DND-41 (cell line): ENCODE measurements at regions not wholly inside any gene's neighbourhood (a gene's known extent, or its start where the extent isn't known, plus 50 kb on each side); places are given as distances from the start of the nearest gene placed in this dataset.

Source experiments
- CTCF ChIP-seq: IDR thresholded peaks from 2 replicates; pipeline ENCODE4 v1.5.1; 2012; ENCODE audit warnings: borderline replicate concordance, low read length, moderate library complexity, mild to moderate bottlenecking; ENCODE audit not compliant: poor library complexity, severe bottlenecking; ENCODE audit errors: extremely low read depth
- EZH2 ChIP-seq: IDR thresholded peaks from 3 replicates; pipeline ENCODE4 v1.6.1; 2012; ENCODE audit warnings: borderline replicate concordance, low read depth, mild to moderate bottlenecking, moderate library complexity, low read length, inconsistent platforms; ENCODE audit not compliant: severe bottlenecking

GRCh38 chr3:81823086-81823485, 61.6 kb upstream of the GBE1 start:
- TF ChIP-seq CTCF (no peak), EZH2 (no peak)
